ENCODE measurements at regions not wholly inside any gene's neighbourhood (a gene's known extent, or its start where the extent isn't known, plus 50 kb on each side); places are given as distances from the start of the nearest gene placed in this dataset.

- no peaks in the 10 kb centered on the region for H3K27me3 ChIP-seq (ENCODE audit: control insufficient read depth, insufficient read depth, low read length)
- 0 out of 2 replicates have a peak, but pooled peaks cover 3% of the 10 kb centered on the region for H3K9me3 ChIP-seq (ENCODE audit: control insufficient read depth, insufficient read depth, low read length)
- no peak overlapping the region for H2BK20ac ChIP-seq (ENCODE audit: low read depth, low read length)
- no peak overlapping the region for H3K56ac ChIP-seq (ENCODE audit: extremely low read depth, insufficient read depth, low read length)
- no peak overlapping the region for H4K8ac ChIP-seq (ENCODE audit: low read depth in 2 of 2, low read length in 2 of 2)
- dilution Hi-C loops (cut with HindIII; ENCODE audit: low sequenced_read_pairs, unreplicated experiment) (no loop called here), in situ Hi-C loops (cut with MboI; ENCODE audit: low sequenced_read_pairs) (no loop called here), intact Hi-C loops (cut with micrococcal nuclease) (no loop called here)
- DNase-seq (no peak), ATAC-seq (ENCODE audit: low read depth) (no peak)
- no peak overlapping the region for H3K4me2 ChIP-seq (ENCODE audit: low read depth, low read length)
- H2BK15ac ChIP-seq (ENCODE audit: low read depth, low read length): no peak overlapping the region
- H2AK9ac ChIP-seq (replicated peaks; ENCODE audit: low read depth, low read length, poor library complexity): no peak overlapping the region
- H3K4me1 ChIP-seq (ENCODE audit: control insufficient read depth, insufficient read depth, low read length): no peaks in the 10 kb centered on the region
- no peak overlapping the region for H3K23ac ChIP-seq (ENCODE audit: low read depth, low read length)
- no peak overlapping the region for H4K5ac ChIP-seq (ENCODE audit: low read depth, low read length)
- ChIA-PET POLR2A (ENCODE audit: unreplicated experiment) (no interaction called here), CTCF (no interaction called here)
- no peak overlapping the region; the same call in 1 of the 2 replicates for H3K4ac ChIP-seq (ENCODE audit: low read depth, low read length)
- H3K4me3 ChIP-seq (ENCODE audit: insufficient read depth, low read depth, low read length): no peak overlapping the region
- H3K9me1 ChIP-seq (ENCODE audit: insufficient read depth, low read length): no peaks in the 10 kb centered on the region; the same call in 1 of the 2 replicates
- no peaks in the 10 kb centered on the region for H3K36me3 ChIP-seq (ENCODE audit: control insufficient read depth, insufficient read depth, low read length)
- H4K20me1 ChIP-seq (ENCODE audit: insufficient read depth, low read length): no peaks in the 10 kb centered on the region
- no peak overlapping the region for H2BK5ac ChIP-seq (ENCODE audit: low read depth, low read length, poor library complexity, severe bottlenecking)
- no peaks in the 10 kb centered on the region for H3K79me1 ChIP-seq (ENCODE audit: low read depth in 1 of 2, low read length in 2 of 2)
- no peak overlapping the region for H3K18ac ChIP-seq (ENCODE audit: low read depth, low read length)
- no TSS peak for BruUV-seq (replicated peaks)
- no peak overlapping the region for H2AFZ ChIP-seq (replicated peaks; ENCODE audit: low read length, poor library complexity)
- no peak overlapping the region for H4K91ac ChIP-seq (ENCODE audit: insufficient read depth, low read depth, low read length)
- no peak overlapping the region for H3K14ac ChIP-seq (replicated peaks; ENCODE audit: low read depth, low read length)
- H3K27ac ChIP-seq (ENCODE audit: insufficient read depth, low read length): no peak overlapping the region
- WGBS, 2 experiments (ENCODE audit: extremely low coverage in 2 of 2, insufficient read length in 1 of 2): no CpG with 5 or more reads among the region's 6 CpGs
- H2AK5ac ChIP-seq (ENCODE audit: low read depth, low read length): no peak overlapping the region
- no peak for TF ChIP-seq FOS (IDR thresholded peaks at IDR 0.05; ENCODE audit: low read depth, low read length)
- H2BK120ac ChIP-seq (ENCODE audit: low read depth, low read length): no peak overlapping the region
- no peak overlapping the region for H3K9ac ChIP-seq (ENCODE audit: low read depth, low read length)
These were observed 149.8 kb downstream of the EFNB2 start for GRCh38 chr13:106385654-106386053.

Measured in IMR-90 (cell line).